GM19238 (cell line): ENCODE measurements at regions not wholly inside any gene's neighbourhood (a gene's known extent, or its start where the extent isn't known, plus 50 kb on each side); places are given as distances from the start of the nearest gene placed in this dataset.
"Not testable (repeated sequence)": the region's sequence is repeated elsewhere in the genome, so short reads cannot be mapped to it uniquely, and the experiment has no call there.

Experiments used
- DNase-seq: peaks from one replicate; pipeline ENCODE4 v3.0.0; 2011; ENCODE audit warnings: low spot score; ENCODE audit not compliant: insufficient read length

DNA sequence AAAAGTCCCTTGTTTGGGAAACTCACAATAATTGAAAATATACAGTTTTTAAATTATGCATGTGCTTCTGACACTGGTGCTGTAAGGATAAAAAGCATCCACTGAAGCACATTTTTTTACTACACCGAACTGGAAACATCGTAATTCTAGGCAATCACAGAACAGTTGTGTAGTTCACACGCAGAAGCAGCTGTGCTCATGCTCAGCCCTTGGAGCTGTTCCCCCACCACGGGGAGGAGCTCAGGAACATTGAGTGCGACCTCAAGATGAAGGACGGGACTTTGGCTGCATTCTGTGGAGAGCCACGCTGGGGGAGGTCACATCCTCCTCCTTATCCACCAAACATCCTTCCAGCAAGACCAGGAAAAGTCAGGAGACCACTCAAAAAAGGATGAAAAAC lies 466.3 kb upstream of the CDH4 start:
- DNase-seq: no peak

- DNase-seq: no peak
Observed at GRCh38 chr20:60786686-60787217, 465.3 kb upstream of the CDH4 start.

- DNase-seq: no peak
Observed at GRCh38 chr20:60787276-60787675, 464.8 kb upstream of the CDH4 start.

DNA sequence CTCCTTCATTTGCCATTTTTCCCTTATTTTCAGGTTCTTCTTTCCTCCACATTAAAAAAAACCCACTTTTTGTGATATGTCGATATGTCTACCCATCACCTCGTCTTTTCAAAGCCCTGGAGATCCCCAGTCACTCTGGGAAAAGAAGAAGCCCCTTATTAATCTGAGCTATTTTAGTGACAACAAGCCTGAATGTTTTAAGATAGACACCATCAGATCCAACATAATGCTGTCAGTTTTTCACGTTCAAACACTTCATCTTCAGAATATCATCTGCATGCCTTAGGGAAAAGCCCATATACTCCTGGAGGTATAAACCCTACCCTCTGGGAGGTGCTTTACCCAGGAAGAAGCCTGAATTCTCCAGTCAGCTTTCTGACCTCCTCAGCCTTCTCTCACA lies 464.0 kb upstream of the CDH4 start:
- DNase-seq: no peak

DNA sequence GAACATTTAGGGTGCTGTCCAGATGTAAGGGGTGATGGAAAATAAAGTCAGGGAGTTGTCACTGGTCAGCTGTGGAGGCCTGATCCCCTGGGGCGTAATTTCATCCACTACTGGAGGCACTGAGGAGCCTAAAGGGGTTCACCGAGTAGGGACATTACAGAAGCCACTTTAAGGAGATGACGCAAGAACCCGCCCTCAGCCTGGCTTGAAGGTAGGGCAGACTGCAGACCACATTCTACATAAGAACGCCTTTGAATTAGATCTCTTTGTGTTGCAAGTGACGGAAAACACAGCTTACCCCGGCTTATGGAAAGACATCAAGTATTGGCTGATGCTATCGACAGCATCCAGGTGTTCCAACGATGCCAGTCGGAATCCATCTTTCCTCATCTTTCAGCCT lies 462.7 kb upstream of the CDH4 start:
- no peak for DNase-seq

GRCh38 chr20:60790339-60790738 lies 461.7 kb upstream of the CDH4 start:
- not testable (repeated sequence) for DNase-seq

GRCh38 chr20:60791823-60792222 lies 460.2 kb upstream of the CDH4 start:
- no peak for DNase-seq

DNA sequence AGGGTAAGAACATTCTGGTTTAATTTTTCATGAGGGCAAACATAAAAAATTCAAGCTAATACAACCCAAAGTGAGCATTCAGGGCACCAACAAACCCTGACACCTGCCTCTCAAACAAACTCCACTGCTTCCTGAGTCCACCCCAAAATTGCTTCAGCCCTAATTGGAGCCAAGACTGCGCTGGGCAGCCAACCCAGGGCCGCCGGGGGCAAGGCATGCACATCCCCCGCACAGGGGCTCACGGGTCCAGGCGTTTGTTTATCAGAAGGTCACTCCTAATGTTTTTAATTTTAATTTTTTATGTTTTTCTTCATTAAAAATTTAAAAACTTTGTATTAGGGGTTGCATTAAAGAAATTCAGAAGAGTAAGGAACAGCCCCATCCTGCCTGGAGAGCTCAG lies 459.1 kb upstream of the CDH4 start:
- no peak for DNase-seq

DNA sequence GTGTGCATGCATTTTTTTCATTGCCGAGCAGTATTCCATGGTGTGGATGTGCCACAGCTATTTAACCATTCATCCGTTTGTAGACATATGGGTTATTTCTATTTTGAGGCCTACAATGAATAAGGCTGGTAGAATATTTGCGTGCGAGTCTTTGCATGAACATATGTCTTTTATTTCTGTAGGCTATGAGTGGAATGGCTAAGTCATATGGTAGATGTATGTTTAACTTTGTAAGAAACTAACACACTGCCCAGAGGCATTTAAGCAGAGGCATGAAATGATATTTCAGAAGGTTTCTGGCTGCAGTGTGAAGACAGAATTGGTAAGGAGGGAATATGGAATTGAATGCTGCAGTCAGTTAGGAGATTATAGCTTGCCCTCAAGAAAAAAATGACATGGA lies 457.4 kb upstream of the CDH4 start:
- DNase-seq: no peak

DNA sequence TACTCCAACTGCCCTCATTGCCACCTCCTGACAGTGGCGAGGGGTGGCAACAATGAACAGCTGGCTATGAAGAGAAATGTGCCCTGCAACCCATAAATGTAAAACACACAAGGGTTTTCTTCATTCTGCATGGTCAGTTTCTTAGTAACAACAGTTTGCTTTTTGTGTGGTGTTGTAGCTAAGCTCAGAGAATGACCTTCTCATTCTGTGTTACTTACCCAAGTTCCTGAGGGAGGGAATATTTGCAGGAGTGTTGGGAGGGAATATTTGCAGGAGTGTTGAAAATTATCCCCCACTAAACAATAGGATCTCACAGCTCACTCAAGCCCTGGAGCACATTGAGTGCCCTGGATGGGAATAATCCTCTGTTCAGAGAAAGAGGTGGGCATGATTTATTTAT lies 456.4 kb upstream of the CDH4 start:
- no peak for DNase-seq

GRCh38 chr20:60800185-60800584 lies 451.9 kb upstream of the CDH4 start:
- DNase-seq: no peak

- DNase-seq: no peak
Observed at GRCh38 chr20:60802676-60803075, 449.4 kb upstream of the CDH4 start.

GRCh38 chr20:60803335-60804055 lies 448.6 kb upstream of the CDH4 start:
- DNase-seq: no peak

- DNase-seq: no peak
Observed at GRCh38 chr20:60804240-60804917, 447.7 kb upstream of the CDH4 start.

DNA sequence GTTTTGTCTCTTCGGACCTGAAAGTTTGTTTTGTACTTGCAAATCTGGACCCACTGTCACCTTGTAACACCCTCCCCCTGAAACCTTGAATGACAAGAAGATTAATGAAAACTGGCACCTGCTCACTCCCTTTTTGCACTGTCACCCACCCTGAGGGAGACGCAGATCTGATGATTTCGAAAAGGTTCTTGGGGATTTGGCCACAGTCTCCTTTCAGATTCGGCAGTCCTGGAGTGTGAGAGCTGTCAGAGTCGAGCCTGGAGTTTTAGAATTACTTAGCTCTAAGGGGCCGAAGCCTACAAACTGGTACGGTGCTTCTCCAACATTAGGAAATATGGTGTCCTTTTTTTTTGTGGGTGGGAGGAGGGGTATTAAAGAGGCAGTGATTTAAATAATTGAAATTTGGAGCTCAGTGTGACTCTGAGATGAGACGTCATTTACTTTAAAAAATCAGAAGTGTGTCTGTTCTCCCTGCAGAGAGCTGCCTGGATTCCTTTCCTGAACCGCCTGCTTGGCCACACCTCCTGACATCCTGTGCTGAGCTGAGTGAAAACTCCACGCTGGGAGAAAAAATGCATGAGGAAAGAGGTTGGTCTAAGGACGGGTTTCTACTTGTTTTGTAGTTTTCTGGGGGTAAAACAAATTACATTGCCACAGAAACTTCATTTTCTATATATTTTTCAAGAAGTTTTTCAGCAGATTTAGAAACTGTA lies 447.0 kb upstream of the CDH4 start:
- DNase-seq: no peak

DNA sequence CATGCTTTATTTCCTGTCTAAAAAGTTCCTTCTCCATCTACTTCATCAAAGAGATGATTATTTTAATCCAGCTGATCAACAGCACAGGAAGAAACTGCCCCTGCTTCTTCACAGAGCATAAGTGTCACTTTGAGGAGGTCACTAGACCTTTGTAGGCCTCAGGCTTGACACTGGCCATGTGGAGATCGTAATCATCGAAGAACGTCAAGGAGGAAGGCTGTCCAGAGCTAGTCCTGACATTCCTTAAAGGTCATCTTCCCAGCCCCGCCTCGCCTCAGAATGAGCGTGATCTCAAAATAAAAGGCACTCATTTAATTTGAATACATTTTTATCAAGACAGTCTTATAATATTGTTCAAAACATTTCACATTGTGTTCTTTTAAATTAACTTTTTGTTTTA lies 445.7 kb upstream of the CDH4 start:
- DNase-seq: no peak

DNA sequence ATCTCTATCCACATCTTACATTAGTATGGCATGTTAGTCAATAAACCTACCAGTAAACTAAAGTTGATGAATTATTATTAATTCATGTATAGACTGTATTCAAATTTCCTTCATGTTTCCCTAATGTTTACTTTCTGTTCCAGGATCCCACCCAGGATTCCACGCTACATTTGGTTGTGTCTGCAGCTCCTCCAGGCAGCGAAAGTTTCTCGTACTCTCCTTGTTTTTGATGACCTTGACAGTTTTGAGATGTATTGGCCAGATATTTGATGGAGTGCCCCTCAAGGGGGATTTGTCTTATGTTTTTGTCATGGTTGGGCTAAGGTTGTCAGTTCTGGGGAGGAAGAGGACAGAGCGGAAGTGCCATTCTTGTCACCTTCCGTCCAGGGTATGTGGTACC lies 445.2 kb upstream of the CDH4 start:
- no peak for DNase-seq

- DNase-seq: no peak
Observed at GRCh38 chr20:60808003-60808672, 443.9 kb upstream of the CDH4 start.

DNA sequence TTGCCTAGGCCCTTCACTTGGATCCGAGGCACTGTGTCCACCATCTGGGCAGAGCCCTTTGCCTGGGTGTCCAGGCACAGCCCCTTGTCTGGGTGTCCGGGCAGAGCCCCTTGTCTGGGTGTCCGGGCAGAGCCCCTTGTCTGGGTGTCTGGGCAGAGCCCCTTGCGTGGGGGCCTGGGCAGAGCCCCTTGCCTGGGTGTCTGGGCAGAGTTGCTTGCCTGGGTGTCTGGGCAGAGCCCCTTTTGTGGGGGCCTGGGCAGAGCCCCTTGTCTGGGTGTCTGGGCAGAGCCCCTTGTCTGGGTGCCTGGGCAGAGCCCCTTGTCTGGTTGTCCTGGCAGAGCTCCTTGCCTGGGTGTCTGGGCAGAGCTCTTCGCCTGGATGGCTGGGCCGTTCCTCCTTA lies 443.4 kb upstream of the CDH4 start:
- no peak for DNase-seq

- DNase-seq: no peak
Observed at GRCh38 chr20:60810561-60810960, 441.5 kb upstream of the CDH4 start.

- no peak for DNase-seq
Observed at GRCh38 chr20:60812561-60812960, 439.5 kb upstream of the CDH4 start.

DNA sequence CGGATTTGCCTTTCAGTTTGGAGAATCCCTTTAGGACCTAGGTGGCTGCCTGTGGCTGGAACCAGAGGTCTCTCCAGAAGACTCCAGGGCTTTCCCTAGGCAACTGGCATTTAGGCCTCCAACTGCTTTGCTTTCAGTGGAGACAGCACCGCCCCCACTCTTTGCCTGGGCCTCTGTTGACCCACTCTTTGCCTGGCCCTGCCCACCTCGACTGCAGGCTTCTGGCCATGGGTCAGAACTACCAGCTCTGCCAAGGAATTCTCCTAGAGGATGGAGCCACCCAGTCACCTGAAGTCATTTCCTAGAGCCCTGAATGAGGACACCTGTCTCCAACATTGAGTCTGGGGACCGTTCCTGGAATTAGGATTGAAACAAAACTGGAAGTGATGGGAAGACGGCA lies 439.0 kb upstream of the CDH4 start:
- DNase-seq: no peak
